Suprapubic skin (tissue), 3 donors: ENCODE measurements at regions not wholly inside any gene's neighbourhood (a gene's known extent, or its start where the extent isn't known, plus 50 kb on each side); places are given as distances from the start of the nearest gene placed in this dataset.

Experiments
- POLR2A ChIP-seq, 2 donors: fragments of 450-650 bp; IDR thresholded peaks; one replicate each; pipeline ENCODE4 v1.6.1; 2017; ENCODE audit warnings: antibody characterized with exemption in 2 of 2, mild to moderate bottlenecking in 2 of 2, moderate library complexity in 2 of 2
- TF ChIP-seq, protein P1 (sequence below), 2 donors: fragments of 200-600 bp in 1 of 2; fragments of 450-650 bp in 1 of 2; sonication (generic) in 1 of 2; IDR thresholded peaks; one replicate each; pipeline ENCODE4 v1.5.1; 2016 to 2019; ENCODE audit warnings: antibody characterized with exemption in 2 of 2, mild to moderate bottlenecking in 1 of 2, moderate library complexity in 1 of 2

DNA sequence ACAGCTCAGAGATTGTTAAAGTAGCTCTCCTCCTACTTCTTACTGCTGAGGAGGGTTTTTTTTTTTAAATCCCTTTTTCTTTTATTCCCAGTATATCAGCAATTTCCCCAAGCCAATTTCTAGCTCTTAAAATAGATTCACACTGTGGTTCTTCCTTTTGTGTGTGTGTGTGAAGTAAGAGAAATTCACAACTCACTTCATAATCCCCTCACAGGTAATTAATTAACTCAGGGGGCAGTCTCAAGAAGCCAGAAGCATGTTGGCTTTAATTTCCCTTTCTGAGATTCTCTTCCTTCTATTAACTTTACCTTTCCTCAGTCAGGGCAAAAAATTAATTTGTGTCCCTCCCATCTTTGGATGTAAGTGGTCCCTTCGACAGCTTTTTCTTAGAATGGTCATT lies 71.0 kb upstream of the HMHB1 start:
- TF ChIP-seq, protein P1, sequence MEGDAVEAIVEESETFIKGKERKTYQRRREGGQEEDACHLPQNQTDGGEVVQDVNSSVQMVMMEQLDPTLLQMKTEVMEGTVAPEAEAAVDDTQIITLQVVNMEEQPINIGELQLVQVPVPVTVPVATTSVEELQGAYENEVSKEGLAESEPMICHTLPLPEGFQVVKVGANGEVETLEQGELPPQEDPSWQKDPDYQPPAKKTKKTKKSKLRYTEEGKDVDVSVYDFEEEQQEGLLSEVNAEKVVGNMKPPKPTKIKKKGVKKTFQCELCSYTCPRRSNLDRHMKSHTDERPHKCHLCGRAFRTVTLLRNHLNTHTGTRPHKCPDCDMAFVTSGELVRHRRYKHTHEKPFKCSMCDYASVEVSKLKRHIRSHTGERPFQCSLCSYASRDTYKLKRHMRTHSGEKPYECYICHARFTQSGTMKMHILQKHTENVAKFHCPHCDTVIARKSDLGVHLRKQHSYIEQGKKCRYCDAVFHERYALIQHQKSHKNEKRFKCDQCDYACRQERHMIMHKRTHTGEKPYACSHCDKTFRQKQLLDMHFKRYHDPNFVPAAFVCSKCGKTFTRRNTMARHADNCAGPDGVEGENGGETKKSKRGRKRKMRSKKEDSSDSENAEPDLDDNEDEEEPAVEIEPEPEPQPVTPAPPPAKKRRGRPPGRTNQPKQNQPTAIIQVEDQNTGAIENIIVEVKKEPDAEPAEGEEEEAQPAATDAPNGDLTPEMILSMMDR (IDR thresholded peaks at IDR 0.05) = no peak
- no peak for TF ChIP-seq POLR2A (IDR thresholded peaks at IDR 0.05)
